K562 (cell line): ENCODE measurements at regions not wholly inside any gene's neighbourhood (a gene's known extent, or its start where the extent isn't known, plus 50 kb on each side); places are given as distances from the start of the nearest gene placed in this dataset.

ENCODE experiments used
- ATAC-seq: fragments of 200-7000 bp; cut with Tn5 transposase; 3 replicates; pipeline ENCODE4 v1.9.1; 2020; ENCODE audit warnings: moderate library complexity
- BruUV-seq: library from RNA; stranded (reverse); fragments of 400-500 nt; replicated peaks from 2 replicates; lab custom pipeline; 2021; lab: Mats Ljungman, UMichigan
- CTCF ChIA-PET: fragments of 300-600 bp; formaldehyde crosslinking; extraction: SDS; loops from one replicate; lab custom pipeline; 2021; ENCODE audit warnings: low intra/inter-chr PET ratio; lab: Yijun Ruan, JAX
- POLR2A ChIA-PET: fragments of 300-600, 350-650 bp; sonication (Branson Sonifier 250); formaldehyde crosslinking; extraction: SDS; loops from one replicate; lab custom pipeline; 2021; ENCODE audit warnings: antibody characterized with exemption, inconsistent platforms; lab: Yijun Ruan, JAX
- DNase-seq, 4 experiments: peaks; one replicate each; pipeline versions ENCODE4 v3.0.0 to v3.0.0-alpha.2; 2011 to 2018; ENCODE audit warnings: low spot score in 3 of 4, mixed read lengths in 3 of 4; ENCODE audit errors: extremely low read depth in 1 of 4
- FAIRE-seq: peaks from 2 replicates; lab custom pipeline; 2011; peaks lifted over from hg19 to GRCh38; lab: Jason Lieb, UNC
- H2AFZ ChIP-seq: 2 replicates; pipeline ENCODE4 v1.6.0; 2011; ENCODE audit warnings: low read depth, low read length, control low read depth, inconsistent platforms
- H3K27ac ChIP-seq: fragments of 200-600 bp; 3 replicates; pipeline ENCODE4 v1.8.0; 2011; ENCODE audit warnings: low read depth, mild to moderate bottlenecking, control low read depth, inconsistent platforms, low read length, moderate library complexity, mixed read lengths; ENCODE audit errors: extremely low read depth
- H3K27me3 ChIP-seq, 2 experiments: fragments of 300-600 bp in 1 of 2; 2 replicates in 1 of 2; 3 replicates in 1 of 2; pipeline versions ENCODE4 v1.6.0 to v1.8.0; 2011; ENCODE audit warnings: inconsistent platforms in 2 of 2, low read length in 2 of 2, mild to moderate bottlenecking in 1 of 2, mixed read lengths in 1 of 2, moderate library complexity in 1 of 2; ENCODE audit not compliant: control insufficient read depth in 2 of 2, insufficient read depth in 2 of 2
- H3K36me3 ChIP-seq: fragments of 300-600 bp; 3 replicates; pipeline ENCODE4 v1.8.0; 2011; ENCODE audit warnings: mild to moderate bottlenecking, low read length, inconsistent platforms; ENCODE audit not compliant: control insufficient read depth, insufficient read depth
- H3K4me1 ChIP-seq, 2 experiments: fragments of 200-600 bp in 1 of 2; replicated peaks in 1 of 2; 2 replicates in 1 of 2; 3 replicates in 1 of 2; pipeline versions ENCODE4 v1.5.1 to v1.8.0; 2011; ENCODE audit warnings: inconsistent platforms in 2 of 2, low read length in 2 of 2, mild to moderate bottlenecking in 1 of 2, mixed read lengths in 1 of 2, moderate library complexity in 1 of 2; ENCODE audit not compliant: control insufficient read depth in 2 of 2, insufficient read depth in 2 of 2
- H3K4me2 ChIP-seq: 2 replicates; pipeline ENCODE4 v1.6.1; 2011; ENCODE audit warnings: low read length, control low read depth, inconsistent platforms, mixed read lengths; ENCODE audit not compliant: insufficient read depth
- H3K4me3 ChIP-seq: fragments of 200-600 bp; sonication (generic), shearing (Covaris generic); 2 replicates; pipeline ENCODE4 v1.5.1; 2016; ENCODE audit warnings: control low read depth, inconsistent platforms
- H3K79me2 ChIP-seq: fragments of 200-600 bp; 3 replicates; pipeline ENCODE4 v1.8.0; 2011; ENCODE audit warnings: low read length, inconsistent platforms; ENCODE audit not compliant: control insufficient read depth, insufficient read depth
- H3K9ac ChIP-seq, 2 experiments: 2 replicates each; pipeline versions ENCODE4 v1.6.0 to v1.6.1; 2011; ENCODE audit warnings: low read depth in 2 of 2, low read length in 2 of 2, control low read depth in 1 of 2, inconsistent platforms in 1 of 2, mild to moderate bottlenecking in 1 of 2, mixed read lengths in 1 of 2; ENCODE audit not compliant: insufficient read depth in 1 of 2
- H3K9me1 ChIP-seq: one replicate; pipeline ENCODE4 v1.6.0; 2011; ENCODE audit warnings: inconsistent platforms, mild to moderate bottlenecking, low read length, moderate library complexity; ENCODE audit not compliant: control insufficient read depth, insufficient read depth
- H3K9me3 ChIP-seq: replicated peaks from 2 replicates; pipeline ENCODE4 v1.5.1; 2011; ENCODE audit warnings: low read depth, low read length, inconsistent platforms; ENCODE audit not compliant: control insufficient read depth, insufficient read depth
- H4K20me1 ChIP-seq: replicated peaks from 2 replicates; pipeline ENCODE4 v1.6.1; 2011; ENCODE audit warnings: low read length, inconsistent platforms, mixed read lengths; ENCODE audit not compliant: control insufficient read depth, insufficient read depth
- CHD4 ChIP-seq: fragments of 200-600 bp; sonication (generic); IDR thresholded peaks from 3 replicates; pipeline ENCODE4 v1.6.1; 2012; ENCODE audit warnings: low read depth, mild to moderate bottlenecking, mixed read lengths, low read length, inconsistent platforms; ENCODE audit not compliant: insufficient read depth, insufficient replicate concordance, poor library complexity, severe bottlenecking
- IFI16 ChIP-seq: fragments of 250-450 bp; sonication (Bioruptor Pico); IDR thresholded peaks from 2 replicates; pipeline ENCODE4 v2.1.2; 2022; ENCODE audit warnings: mild to moderate bottlenecking, inconsistent platforms
- KDM4B ChIP-seq, 2 experiments: fragments of 450-650 bp in 1 of 2; sonication (generic) in 1 of 2; IDR thresholded peaks; 2 replicates each; pipeline ENCODE4 v1.6.1; 2016 to 2017; ENCODE audit warnings: borderline replicate concordance in 2 of 2, antibody characterized with exemption in 1 of 2, low read depth in 1 of 2, mild to moderate bottlenecking in 1 of 2
- ZFP36 ChIP-seq: fragments of 150-350 bp; IDR thresholded peaks from 2 replicates; pipeline ENCODE4 v1.6.1; 2018; ENCODE audit warnings: low read length, low read depth; ENCODE audit not compliant: partially characterized antibody
- ZNF347 ChIP-seq: fragments of 450-650 bp; formaldehyde crosslinking; IDR thresholded peaks from 2 replicates; pipeline ENCODE4 v1.4.0; 2020; ENCODE audit warnings: low read depth, mild to moderate bottlenecking, moderate library complexity
- ZNF707 ChIP-seq: fragments of 250-450 bp; sonication (Bioruptor Pico); conservative IDR thresholded peaks from 2 replicates; pipeline ENCODE4 v1.8.0; 2022; ENCODE audit warnings: inconsistent platforms, mild to moderate bottlenecking, moderate library complexity
- WGBS: fragments of 100-300 bp; shearing (Covaris generic); methylation state at CpG from one replicate; pipeline ENCODE4 v1.1.6; 2016; ENCODE audit warnings: low coverage, mixed read lengths; ENCODE audit not compliant: insufficient coverage; ENCODE audit errors: missing lambda C conversion rate; 5-methylcytosine and 5-hydroxymethylcytosine counted together
- in situ Hi-C: fragments of 300-500 bp; cut with MboI; formaldehyde crosslinking; loops from 4 replicates; pipeline ENCODE4 v1.15.0; 2018; ENCODE audit warnings: inconsistent platforms, mixed read lengths
- intact Hi-C: fragments of 100-400 bp; cut with micrococcal nuclease; formaldehyde crosslinking; loops from 2 replicates; pipeline ENCODE4 v1.14.2; 2022

GRCh38 chr12:11947213-11947612 lies 123.5 kb upstream of the BCL2L14 start:
- H3K4me3 ChIP-seq, result no peak overlapping the region
- CTCF ChIA-PET, result no interaction called here
- POLR2A ChIA-PET, result no interaction called here
- no peaks in the 10 kb centered on the region for H4K20me1 ChIP-seq
- no peak overlapping the region for H2AFZ ChIP-seq
- no peak overlapping the region for H3K4me2 ChIP-seq
- no peaks in the 10 kb centered on the region for H3K9me1 ChIP-seq
- H3K36me3 ChIP-seq, result no peaks in the 10 kb centered on the region
- no peaks in the 10 kb centered on the region for H3K4me1 ChIP-seq
- H3K9me3 ChIP-seq, result no peaks in the 10 kb centered on the region
- ATAC-seq, result no peak
- no peak overlapping the region for H3K9ac ChIP-seq
- H3K79me2 ChIP-seq, result no peaks in the 10 kb centered on the region
- in situ Hi-C loops, result no loop called here
- no peak for TF ChIP-seq IFI16 (CRISPR knock-in tag)
- no peak for TF ChIP-seq ZFP36
- TF ChIP-seq ZNF707 (CRISPR knock-in tag), result no peak
- no peak for TF ChIP-seq CHD4
- no peak for TF ChIP-seq ZNF347 (CRISPR knock-in tag)
- no peak for TF ChIP-seq KDM4B (IDR thresholded peaks at IDR 0.05; ENCODE audit: borderline replicate concordance in 2 of 2, low read depth in 1 of 2)
- TF ChIP-seq, all 486 proteins: peak for 0
- WGBS, result 6% methylated on average over 6 of the region's 6 CpGs
- intact Hi-C loops, result no loop called here
- DNase-seq (no peak), FAIRE-seq (no peak)
- Histone ChIP-seq H3K27me3 (peaks cover 2 to 50% of the 10 kb centered on the region in 2 experiments; a peak in 3 of 5 replicates), H3K27ac (no peak overlapping the region)
- BruUV-seq, result no TSS peak
